Activated T-cell treated with anti-CD3 and anti-CD28 coated beads, Interleukin-2, amount 50 U/mL, for 48 hours (primary cell): ENCODE measurements at regions not wholly inside any gene's neighbourhood (a gene's known extent, or its start where the extent isn't known, plus 50 kb on each side); places are given as distances from the start of the nearest gene placed in this dataset.
"Not testable (repeated sequence)": the region's sequence is repeated elsewhere in the genome, so short reads cannot be mapped to it uniquely, and the experiment has no call there.

Experiments used
- DNase-seq, 2 experiments: peaks; one replicate each; pipeline ENCODE4 v3.0.0-alpha.2; 2020

- not testable (repeated sequence) for DNase-seq
These were observed 639.9 kb upstream of the DPP6 start for GRCh38 chr7:153412114-153412823.

GRCh38 chr7:153412824-153413198 lies 639.4 kb upstream of the DPP6 start:
- not testable (repeated sequence) for DNase-seq

- no peak for DNase-seq
These were observed 639.0 kb upstream of the DPP6 start for GRCh38 chr7:153413199-153413539.

GRCh38 chr7:153413540-153414287 lies 638.5 kb upstream of the DPP6 start:
- DNase-seq = no peak

- no peak for DNase-seq
These were observed 637.9 kb upstream of the DPP6 start for GRCh38 chr7:153414288-153414629.

GRCh38 chr7:153415632-153416031 lies 636.6 kb upstream of the DPP6 start:
- no peak for DNase-seq

- DNase-seq = no peak
These were observed 629.6 kb upstream of the DPP6 start for GRCh38 chr7:153422291-153423209.

GRCh38 chr7:153423210-153423590 lies 629.0 kb upstream of the DPP6 start:
- no peak for DNase-seq

- DNase-seq = no peak
These were observed 621.3 kb upstream of the DPP6 start for GRCh38 chr7:153430931-153431330.

- no peak for DNase-seq
These were observed 620.1 kb upstream of the DPP6 start for GRCh38 chr7:153432063-153432462.

- DNase-seq = no peak
These were observed 619.0 kb upstream of the DPP6 start for GRCh38 chr7:153433223-153433622.

GRCh38 chr7:153440715-153441114 lies 611.5 kb upstream of the DPP6 start:
- DNase-seq = no peak

GRCh38 chr7:153443032-153443701 lies 609.0 kb upstream of the DPP6 start:
- DNase-seq = no peak

GRCh38 chr7:153444641-153445040 lies 607.6 kb upstream of the DPP6 start:
- DNase-seq = no peak

- DNase-seq = no peak
These were observed 606.6 kb upstream of the DPP6 start for GRCh38 chr7:153445641-153446040.

- DNase-seq = no peak
These were observed 605.7 kb upstream of the DPP6 start for GRCh38 chr7:153446490-153446889.

GRCh38 chr7:153447011-153447410 lies 605.2 kb upstream of the DPP6 start:
- no peak for DNase-seq

GRCh38 chr7:153452661-153453060 lies 599.5 kb upstream of the DPP6 start:
- no peak for DNase-seq

- no peak for DNase-seq
These were observed 597.9 kb upstream of the DPP6 start for GRCh38 chr7:153454306-153454705.

- no peak for DNase-seq
These were observed 594.5 kb upstream of the DPP6 start for GRCh38 chr7:153457746-153458145.

- DNase-seq = no peak
These were observed 582.1 kb upstream of the DPP6 start for GRCh38 chr7:153470004-153470671.

- no peak for DNase-seq
These were observed 579.7 kb upstream of the DPP6 start for GRCh38 chr7:153472516-153472915.

GRCh38 chr7:153473185-153473584 lies 579.0 kb upstream of the DPP6 start:
- DNase-seq = no peak
